BJ (cell line): ENCODE measurements at regions not wholly inside any gene's neighbourhood (a gene's known extent, or its start where the extent isn't known, plus 50 kb on each side); places are given as distances from the start of the nearest gene placed in this dataset.

ENCODE experiments used
- CTCF ChIA-PET: fragments of 350-600 bp; formaldehyde crosslinking; extraction: SDS; loops from one replicate; lab custom pipeline; 2021; ENCODE audit warnings: antibody characterized with exemption, inconsistent platforms; lab: Yijun Ruan, JAX
- POLR2A ChIA-PET: fragments of 300-600 bp; sonication (Branson Sonifier 250); formaldehyde crosslinking; extraction: SDS; loops from one replicate; lab custom pipeline; 2021; ENCODE audit warnings: antibody characterized with exemption; lab: Charles Lee
- DNase-seq: peaks from one replicate; pipeline ENCODE4 v3.0.0-alpha.2; 2011; ENCODE audit warnings: low read depth
- H3K27me3 ChIP-seq: 2 replicates; pipeline ENCODE4 v1.6.0; 2011; ENCODE audit warnings: low read length; ENCODE audit not compliant: control insufficient read depth, insufficient read depth
- H3K36me3 ChIP-seq: 2 replicates; pipeline ENCODE4 v1.5.1; 2011; ENCODE audit warnings: low read length; ENCODE audit not compliant: control insufficient read depth, insufficient read depth
- H3K4me3 ChIP-seq: 2 replicates; pipeline ENCODE4 v1.5.1; 2011; ENCODE audit warnings: low read depth, mild to moderate bottlenecking, control low read depth, low read length
- CTCF ChIP-seq: IDR thresholded peaks from 2 replicates; pipeline ENCODE4 v1.5.1; 2011; ENCODE audit warnings: low read depth, mild to moderate bottlenecking, control low read depth, inconsistent platforms, low read length, moderate library complexity; ENCODE audit not compliant: insufficient read depth

GRCh38 chr14:85154714-85155113 is 375.2 kb upstream of the FLRT2 start:
- DNase-seq = no peak
- TF ChIP-seq CTCF = no peak
- CTCF ChIA-PET = no interaction called here
- Histone ChIP-seq H3K4me3 (no peak overlapping the region), H3K36me3 (no peaks in the 10 kb centered on the region), H3K27me3 (no peaks in the 10 kb centered on the region)
- POLR2A ChIA-PET = no interaction called here

GRCh38 chr14:85156319-85156718 is 373.6 kb upstream of the FLRT2 start:
- ChIA-PET POLR2A (no interaction called here), CTCF (no interaction called here)
- no peak for DNase-seq
- H3K4me3 ChIP-seq = no peak overlapping the region
- TF ChIP-seq CTCF = no peak
- no peaks in the 10 kb centered on the region for H3K27me3 ChIP-seq
- H3K36me3 ChIP-seq = no peaks in the 10 kb centered on the region

- Histone ChIP-seq H3K27me3 (no peaks in the 10 kb centered on the region), H3K36me3 (no peaks in the 10 kb centered on the region), H3K4me3 (no peak overlapping the region)
- ChIA-PET CTCF (no interaction called here), POLR2A (no interaction called here)
- TF ChIP-seq CTCF = no peak
- no peak for DNase-seq
Measured at GRCh38 chr14:85159726-85160125, 370.2 kb upstream of the FLRT2 start.

- no peak for DNase-seq
- TF ChIP-seq CTCF = no peak
- Histone ChIP-seq H3K27me3 (no peaks in the 10 kb centered on the region), H3K4me3 (no peak overlapping the region), H3K36me3 (no peaks in the 10 kb centered on the region)
- CTCF ChIA-PET = no interaction called here
- POLR2A ChIA-PET = no interaction called here
Measured at GRCh38 chr14:85165094-85165493, 364.9 kb upstream of the FLRT2 start.

- no peak for TF ChIP-seq CTCF
- H3K27me3 ChIP-seq = no peaks in the 10 kb centered on the region
Measured at GRCh38 chr14:85169381-85169780, 360.6 kb upstream of the FLRT2 start.

More at GRCh38 chr14:85169381-85169780, 360.6 kb upstream of the FLRT2 start:
- no peaks in the 10 kb centered on the region for H3K36me3 ChIP-seq
- ChIA-PET POLR2A (no interaction called here), CTCF (no interaction called here)
- H3K4me3 ChIP-seq = no peak overlapping the region
- DNase-seq = no peak
